Keratinocyte (primary cell): ENCODE measurements at regions not wholly inside any gene's neighbourhood (a gene's known extent, or its start where the extent isn't known, plus 50 kb on each side); places are given as distances from the start of the nearest gene placed in this dataset.

Experiments used
- EZH2 ChIP-seq: IDR thresholded peaks from one replicate; pipeline ENCODE4 v1.6.1; 2012; ENCODE audit warnings: inconsistent platforms, mild to moderate bottlenecking, low read length, moderate library complexity
- TF ChIP-seq, protein P1 (sequence below), 3 experiments: IDR thresholded peaks in 1 of 3; conservative IDR thresholded peaks in 1 of 3; optimal IDR thresholded peaks in 1 of 3; 2 replicates in 2 of 3; 3 replicates in 1 of 3; pipeline versions ENCODE3 to v1.5.1; 2011; ENCODE audit warnings: low read length in 3 of 3, mild to moderate bottlenecking in 3 of 3, moderate library complexity in 2 of 3, control low read depth in 1 of 3, inconsistent platforms in 1 of 3; ENCODE audit not compliant: insufficient read depth in 2 of 3; ENCODE audit errors: extremely low read depth in 1 of 3

- TF ChIP-seq, protein P1, sequence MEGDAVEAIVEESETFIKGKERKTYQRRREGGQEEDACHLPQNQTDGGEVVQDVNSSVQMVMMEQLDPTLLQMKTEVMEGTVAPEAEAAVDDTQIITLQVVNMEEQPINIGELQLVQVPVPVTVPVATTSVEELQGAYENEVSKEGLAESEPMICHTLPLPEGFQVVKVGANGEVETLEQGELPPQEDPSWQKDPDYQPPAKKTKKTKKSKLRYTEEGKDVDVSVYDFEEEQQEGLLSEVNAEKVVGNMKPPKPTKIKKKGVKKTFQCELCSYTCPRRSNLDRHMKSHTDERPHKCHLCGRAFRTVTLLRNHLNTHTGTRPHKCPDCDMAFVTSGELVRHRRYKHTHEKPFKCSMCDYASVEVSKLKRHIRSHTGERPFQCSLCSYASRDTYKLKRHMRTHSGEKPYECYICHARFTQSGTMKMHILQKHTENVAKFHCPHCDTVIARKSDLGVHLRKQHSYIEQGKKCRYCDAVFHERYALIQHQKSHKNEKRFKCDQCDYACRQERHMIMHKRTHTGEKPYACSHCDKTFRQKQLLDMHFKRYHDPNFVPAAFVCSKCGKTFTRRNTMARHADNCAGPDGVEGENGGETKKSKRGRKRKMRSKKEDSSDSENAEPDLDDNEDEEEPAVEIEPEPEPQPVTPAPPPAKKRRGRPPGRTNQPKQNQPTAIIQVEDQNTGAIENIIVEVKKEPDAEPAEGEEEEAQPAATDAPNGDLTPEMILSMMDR (optimal IDR thresholded peaks at IDR 0.05 in 1 of 3, IDR thresholded peaks at IDR 0.05 in 1 of 3, conservative IDR thresholded peaks at IDR 0.05 in 1 of 3; ENCODE audit: extremely low read depth in 1 of 3, insufficient read depth in 2 of 3, low read length in 3 of 3) = no peak
- TF ChIP-seq EZH2 = no peak
Observed at GRCh38 chr13:50361282-50361681, 346.0 kb downstream of the KCNRG start.
